GM12878 (cell line): ENCODE measurements at regions not wholly inside any gene's neighbourhood (a gene's known extent, or its start where the extent isn't known, plus 50 kb on each side); places are given as distances from the start of the nearest gene placed in this dataset.

Experiments used
- CBX5 ChIP-seq: sonication (generic); IDR thresholded peaks from 2 replicates; pipeline ENCODE4 v1.6.1; 2016; ENCODE audit warnings: low read depth, moderate library complexity, mild to moderate bottlenecking, inconsistent platforms
- CHD2 ChIP-seq: IDR thresholded peaks from 2 replicates; pipeline ENCODE4 v1.6.1; 2011; ENCODE audit warnings: low read depth, low read length, improper control_type of control experiment, borderline replicate concordance
- EZH2 ChIP-seq: IDR thresholded peaks from 2 replicates; pipeline ENCODE4 v1.6.1; 2012; ENCODE audit warnings: low read depth, mild to moderate bottlenecking, control low read depth, inconsistent platforms, low read length, borderline replicate concordance; ENCODE audit not compliant: control insufficient read depth
- IRF4 ChIP-seq: IDR thresholded peaks from 2 replicates; pipeline ENCODE4 v1.6.1; 2011; ENCODE audit warnings: low read depth, low read length
- MTA2 ChIP-seq: fragments of 450-650 bp; IDR thresholded peaks from 2 replicates; pipeline ENCODE4 v1.6.1; 2016; ENCODE audit warnings: low read depth, mild to moderate bottlenecking, moderate library complexity
- RBBP5 ChIP-seq: fragments of 200-600 bp; sonication (generic); conservative IDR thresholded peaks from 2 replicates; pipeline ENCODE4 v1.6.1; 2016
- ZZZ3 ChIP-seq: IDR thresholded peaks from 2 replicates; pipeline ENCODE4 v1.6.1; 2011; ENCODE audit warnings: low read depth; ENCODE audit not compliant: control insufficient read depth, insufficient read length
- TF ChIP-seq, protein P1 (sequence below), 3 experiments: IDR thresholded peaks in 2 of 3; conservative IDR thresholded peaks in 1 of 3; 2 replicates each; pipeline ENCODE4 v1.5.1; 2011; ENCODE audit warnings: low read depth in 3 of 3, low read length in 3 of 3, mild to moderate bottlenecking in 3 of 3, control low read depth in 2 of 3, moderate library complexity in 2 of 3, inconsistent platforms in 1 of 3, mixed read lengths in 1 of 3; ENCODE audit not compliant: control insufficient read depth in 2 of 3, insufficient read depth in 1 of 3; ENCODE audit errors: extremely low read depth in 1 of 3
- TF ChIP-seq, protein P2 (sequence below): fragments of 450-650 bp; conservative IDR thresholded peaks from 2 replicates; pipeline ENCODE4 v1.6.1; 2017; ENCODE audit warnings: mild to moderate bottlenecking, moderate library complexity
- TF ChIP-seq, protein P3 (sequence below): fragments of 450-650 bp; IDR thresholded peaks from 2 replicates; pipeline ENCODE4 v1.6.1; 2017; ENCODE audit warnings: antibody characterized with exemption, mild to moderate bottlenecking, moderate library complexity
- TF ChIP-seq, protein P4 (sequence below): fragments of 450-650 bp; formaldehyde crosslinking; IDR thresholded peaks from 2 replicates; pipeline ENCODE4 v1.4.0; 2020; ENCODE audit warnings: mild to moderate bottlenecking, moderate library complexity
- TF ChIP-seq, protein P5 (sequence below): fragments of 450-650 bp; IDR thresholded peaks from 2 replicates; pipeline ENCODE4 v1.6.1; 2016; ENCODE audit warnings: mild to moderate bottlenecking, moderate library complexity, borderline replicate concordance

DNA sequence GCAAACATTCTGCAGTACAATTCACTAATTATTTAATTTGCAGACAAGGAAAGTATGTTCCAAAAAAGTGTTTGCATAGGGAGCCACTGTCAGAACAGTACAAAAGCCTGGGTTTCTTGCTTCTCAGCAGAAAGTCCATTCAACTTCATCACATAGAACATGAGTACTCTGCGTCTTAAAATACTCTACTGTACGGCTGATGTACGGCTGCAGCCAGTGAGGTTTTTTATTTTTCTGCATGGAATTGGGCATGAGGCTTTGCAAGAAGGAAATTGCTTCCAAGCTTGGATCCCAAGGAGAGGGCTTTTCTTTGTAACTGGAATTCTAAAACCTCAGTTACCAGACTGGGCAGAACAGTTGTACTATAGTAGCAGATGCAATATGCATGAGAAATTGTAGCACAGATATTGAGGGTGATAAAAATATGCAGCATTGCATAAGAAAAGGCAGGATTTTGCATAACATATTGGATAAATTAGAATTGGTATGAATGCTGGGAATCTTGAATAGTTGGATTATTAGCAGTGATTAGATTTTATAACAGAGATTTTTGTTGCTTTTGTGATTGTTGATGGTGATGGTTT, 178.1 kb upstream of the CDH9 start (continued):
- TF ChIP-seq, protein P1, sequence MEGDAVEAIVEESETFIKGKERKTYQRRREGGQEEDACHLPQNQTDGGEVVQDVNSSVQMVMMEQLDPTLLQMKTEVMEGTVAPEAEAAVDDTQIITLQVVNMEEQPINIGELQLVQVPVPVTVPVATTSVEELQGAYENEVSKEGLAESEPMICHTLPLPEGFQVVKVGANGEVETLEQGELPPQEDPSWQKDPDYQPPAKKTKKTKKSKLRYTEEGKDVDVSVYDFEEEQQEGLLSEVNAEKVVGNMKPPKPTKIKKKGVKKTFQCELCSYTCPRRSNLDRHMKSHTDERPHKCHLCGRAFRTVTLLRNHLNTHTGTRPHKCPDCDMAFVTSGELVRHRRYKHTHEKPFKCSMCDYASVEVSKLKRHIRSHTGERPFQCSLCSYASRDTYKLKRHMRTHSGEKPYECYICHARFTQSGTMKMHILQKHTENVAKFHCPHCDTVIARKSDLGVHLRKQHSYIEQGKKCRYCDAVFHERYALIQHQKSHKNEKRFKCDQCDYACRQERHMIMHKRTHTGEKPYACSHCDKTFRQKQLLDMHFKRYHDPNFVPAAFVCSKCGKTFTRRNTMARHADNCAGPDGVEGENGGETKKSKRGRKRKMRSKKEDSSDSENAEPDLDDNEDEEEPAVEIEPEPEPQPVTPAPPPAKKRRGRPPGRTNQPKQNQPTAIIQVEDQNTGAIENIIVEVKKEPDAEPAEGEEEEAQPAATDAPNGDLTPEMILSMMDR (IDR thresholded peaks at IDR 0.05 in 2 of 3, conservative IDR thresholded peaks at IDR 0.05 in 1 of 3; ENCODE audit: control insufficient read depth in 2 of 3, extremely low read depth in 1 of 3, insufficient read depth in 1 of 3, low read depth in 3 of 3, low read length in 3 of 3) = no peak
- TF ChIP-seq IRF4 (no peak), MTA2 (no peak), ZZZ3 (no peak), CHD2 (no peak), EZH2 (no peak), RBBP5 (no peak), CBX5 (no peak)
- TF ChIP-seq, protein P2, sequence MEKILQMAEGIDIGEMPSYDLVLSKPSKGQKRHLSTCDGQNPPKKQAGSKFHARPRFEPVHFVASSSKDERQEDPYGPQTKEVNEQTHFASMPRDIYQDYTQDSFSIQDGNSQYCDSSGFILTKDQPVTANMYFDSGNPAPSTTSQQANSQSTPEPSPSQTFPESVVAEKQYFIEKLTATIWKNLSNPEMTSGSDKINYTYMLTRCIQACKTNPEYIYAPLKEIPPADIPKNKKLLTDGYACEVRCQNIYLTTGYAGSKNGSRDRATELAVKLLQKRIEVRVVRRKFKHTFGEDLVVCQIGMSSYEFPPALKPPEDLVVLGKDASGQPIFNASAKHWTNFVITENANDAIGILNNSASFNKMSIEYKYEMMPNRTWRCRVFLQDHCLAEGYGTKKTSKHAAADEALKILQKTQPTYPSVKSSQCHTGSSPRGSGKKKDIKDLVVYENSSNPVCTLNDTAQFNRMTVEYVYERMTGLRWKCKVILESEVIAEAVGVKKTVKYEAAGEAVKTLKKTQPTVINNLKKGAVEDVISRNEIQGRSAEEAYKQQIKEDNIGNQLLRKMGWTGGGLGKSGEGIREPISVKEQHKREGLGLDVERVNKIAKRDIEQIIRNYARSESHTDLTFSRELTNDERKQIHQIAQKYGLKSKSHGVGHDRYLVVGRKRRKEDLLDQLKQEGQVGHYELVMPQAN = no peak
- TF ChIP-seq, protein P3, sequence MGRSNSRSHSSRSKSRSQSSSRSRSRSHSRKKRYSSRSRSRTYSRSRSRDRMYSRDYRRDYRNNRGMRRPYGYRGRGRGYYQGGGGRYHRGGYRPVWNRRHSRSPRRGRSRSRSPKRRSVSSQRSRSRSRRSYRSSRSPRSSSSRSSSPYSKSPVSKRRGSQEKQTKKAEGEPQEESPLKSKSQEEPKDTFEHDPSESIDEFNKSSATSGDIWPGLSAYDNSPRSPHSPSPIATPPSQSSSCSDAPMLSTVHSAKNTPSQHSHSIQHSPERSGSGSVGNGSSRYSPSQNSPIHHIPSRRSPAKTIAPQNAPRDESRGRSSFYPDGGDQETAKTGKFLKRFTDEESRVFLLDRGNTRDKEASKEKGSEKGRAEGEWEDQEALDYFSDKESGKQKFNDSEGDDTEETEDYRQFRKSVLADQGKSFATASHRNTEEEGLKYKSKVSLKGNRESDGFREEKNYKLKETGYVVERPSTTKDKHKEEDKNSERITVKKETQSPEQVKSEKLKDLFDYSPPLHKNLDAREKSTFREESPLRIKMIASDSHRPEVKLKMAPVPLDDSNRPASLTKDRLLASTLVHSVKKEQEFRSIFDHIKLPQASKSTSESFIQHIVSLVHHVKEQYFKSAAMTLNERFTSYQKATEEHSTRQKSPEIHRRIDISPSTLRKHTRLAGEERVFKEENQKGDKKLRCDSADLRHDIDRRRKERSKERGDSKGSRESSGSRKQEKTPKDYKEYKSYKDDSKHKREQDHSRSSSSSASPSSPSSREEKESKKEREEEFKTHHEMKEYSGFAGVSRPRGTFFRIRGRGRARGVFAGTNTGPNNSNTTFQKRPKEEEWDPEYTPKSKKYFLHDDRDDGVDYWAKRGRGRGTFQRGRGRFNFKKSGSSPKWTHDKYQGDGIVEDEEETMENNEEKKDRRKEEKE = no peak
- TF ChIP-seq, protein P4, sequence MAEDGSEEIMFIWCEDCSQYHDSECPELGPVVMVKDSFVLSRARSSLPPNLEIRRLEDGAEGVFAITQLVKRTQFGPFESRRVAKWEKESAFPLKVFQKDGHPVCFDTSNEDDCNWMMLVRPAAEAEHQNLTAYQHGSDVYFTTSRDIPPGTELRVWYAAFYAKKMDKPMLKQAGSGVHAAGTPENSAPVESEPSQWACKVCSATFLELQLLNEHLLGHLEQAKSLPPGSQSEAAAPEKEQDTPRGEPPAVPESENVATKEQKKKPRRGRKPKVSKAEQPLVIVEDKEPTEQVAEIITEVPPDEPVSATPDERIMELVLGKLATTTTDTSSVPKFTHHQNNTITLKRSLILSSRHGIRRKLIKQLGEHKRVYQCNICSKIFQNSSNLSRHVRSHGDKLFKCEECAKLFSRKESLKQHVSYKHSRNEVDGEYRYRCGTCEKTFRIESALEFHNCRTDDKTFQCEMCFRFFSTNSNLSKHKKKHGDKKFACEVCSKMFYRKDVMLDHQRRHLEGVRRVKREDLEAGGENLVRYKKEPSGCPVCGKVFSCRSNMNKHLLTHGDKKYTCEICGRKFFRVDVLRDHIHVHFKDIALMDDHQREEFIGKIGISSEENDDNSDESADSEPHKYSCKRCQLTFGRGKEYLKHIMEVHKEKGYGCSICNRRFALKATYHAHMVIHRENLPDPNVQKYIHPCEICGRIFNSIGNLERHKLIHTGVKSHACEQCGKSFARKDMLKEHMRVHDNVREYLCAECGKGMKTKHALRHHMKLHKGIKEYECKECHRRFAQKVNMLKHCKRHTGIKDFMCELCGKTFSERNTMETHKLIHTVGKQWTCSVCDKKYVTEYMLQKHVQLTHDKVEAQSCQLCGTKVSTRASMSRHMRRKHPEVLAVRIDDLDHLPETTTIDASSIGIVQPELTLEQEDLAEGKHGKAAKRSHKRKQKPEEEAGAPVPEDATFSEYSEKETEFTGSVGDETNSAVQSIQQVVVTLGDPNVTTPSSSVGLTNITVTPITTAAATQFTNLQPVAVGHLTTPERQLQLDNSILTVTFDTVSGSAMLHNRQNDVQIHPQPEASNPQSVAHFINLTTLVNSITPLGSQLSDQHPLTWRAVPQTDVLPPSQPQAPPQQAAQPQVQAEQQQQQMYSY (CRISPR knock-in tag) = no peak
- TF ChIP-seq, protein P5, sequence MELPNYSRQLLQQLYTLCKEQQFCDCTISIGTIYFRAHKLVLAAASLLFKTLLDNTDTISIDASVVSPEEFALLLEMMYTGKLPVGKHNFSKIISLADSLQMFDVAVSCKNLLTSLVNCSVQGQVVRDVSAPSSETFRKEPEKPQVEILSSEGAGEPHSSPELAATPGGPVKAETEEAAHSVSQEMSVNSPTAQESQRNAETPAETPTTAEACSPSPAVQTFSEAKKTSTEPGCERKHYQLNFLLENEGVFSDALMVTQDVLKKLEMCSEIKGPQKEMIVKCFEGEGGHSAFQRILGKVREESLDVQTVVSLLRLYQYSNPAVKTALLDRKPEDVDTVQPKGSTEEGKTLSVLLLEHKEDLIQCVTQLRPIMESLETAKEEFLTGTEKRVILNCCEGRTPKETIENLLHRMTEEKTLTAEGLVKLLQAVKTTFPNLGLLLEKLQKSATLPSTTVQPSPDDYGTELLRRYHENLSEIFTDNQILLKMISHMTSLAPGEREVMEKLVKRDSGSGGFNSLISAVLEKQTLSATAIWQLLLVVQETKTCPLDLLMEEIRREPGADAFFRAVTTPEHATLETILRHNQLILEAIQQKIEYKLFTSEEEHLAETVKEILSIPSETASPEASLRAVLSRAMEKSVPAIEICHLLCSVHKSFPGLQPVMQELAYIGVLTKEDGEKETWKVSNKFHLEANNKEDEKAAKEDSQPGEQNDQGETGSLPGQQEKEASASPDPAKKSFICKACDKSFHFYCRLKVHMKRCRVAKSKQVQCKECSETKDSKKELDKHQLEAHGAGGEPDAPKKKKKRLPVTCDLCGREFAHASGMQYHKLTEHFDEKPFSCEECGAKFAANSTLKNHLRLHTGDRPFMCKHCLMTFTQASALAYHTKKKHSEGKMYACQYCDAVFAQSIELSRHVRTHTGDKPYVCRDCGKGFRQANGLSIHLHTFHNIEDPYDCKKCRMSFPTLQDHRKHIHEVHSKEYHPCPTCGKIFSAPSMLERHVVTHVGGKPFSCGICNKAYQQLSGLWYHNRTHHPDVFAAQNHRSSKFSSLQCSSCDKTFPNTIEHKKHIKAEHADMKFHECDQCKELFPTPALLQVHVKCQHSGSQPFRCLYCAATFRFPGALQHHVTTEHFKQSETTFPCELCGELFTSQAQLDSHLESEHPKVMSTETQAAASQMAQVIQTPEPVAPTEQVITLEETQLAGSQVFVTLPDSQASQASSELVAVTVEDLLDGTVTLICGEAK = no peak
- TF ChIP-seq, all 136 proteins: peak for 0
